Neural cell (in vitro differentiated cells): ENCODE measurements at regions not wholly inside any gene's neighbourhood (a gene's known extent, or its start where the extent isn't known, plus 50 kb on each side); places are given as distances from the start of the nearest gene placed in this dataset.

Experiments used
- H2AFZ ChIP-seq: fragments of 200-600, 300-800 bp; sonication (generic), shearing (Covaris generic); 2 replicates; pipeline ENCODE4 v1.6.0; 2014; ENCODE audit warnings: low read depth, mild to moderate bottlenecking, antibody characterized with exemption, low read length, moderate library complexity
- H3F3A ChIP-seq: fragments of 200-600 bp; shearing (Covaris generic); 2 replicates; pipeline ENCODE4 v1.6.1; 2016; ENCODE audit warnings: mild to moderate bottlenecking, moderate library complexity, mixed read lengths, antibody characterized with exemption, low read length; ENCODE audit not compliant: insufficient read depth, poor library complexity, severe bottlenecking
- H3K27ac ChIP-seq: fragments of 200-600, 300-800 bp; sonication (generic), shearing (Covaris generic); 2 replicates; pipeline ENCODE4 v1.5.1; 2014; ENCODE audit warnings: mild to moderate bottlenecking, low read length, moderate library complexity
- H3K27me3 ChIP-seq: fragments of 300-800, 200-600 bp; sonication (generic), shearing (Covaris generic); 2 replicates; pipeline ENCODE4 v1.6.0; 2014; ENCODE audit warnings: mild to moderate bottlenecking, low read depth, low read length, moderate library complexity; ENCODE audit not compliant: insufficient read depth
- H3K36me3 ChIP-seq: fragments of 300-800, 200-600 bp; sonication (generic), shearing (Covaris generic); 2 replicates; pipeline ENCODE4 v1.5.1; 2014; ENCODE audit warnings: mild to moderate bottlenecking, antibody characterized with exemption, low read length, moderate library complexity; ENCODE audit not compliant: insufficient read depth
- H3K4me2 ChIP-seq: fragments of 300-800, 200-600 bp; sonication (generic), shearing (Covaris generic); 2 replicates; pipeline ENCODE4 v1.6.0; 2014; ENCODE audit warnings: mild to moderate bottlenecking, low read length
- H3K4me3 ChIP-seq: fragments of 300-800, 200-600 bp; sonication (generic), shearing (Covaris generic); 2 replicates; pipeline ENCODE4 v1.5.1; 2014; ENCODE audit warnings: mild to moderate bottlenecking, low read length, moderate library complexity
- H3K79me2 ChIP-seq: fragments of 200-600 bp; shearing (Covaris generic); replicated peaks from 2 replicates; pipeline ENCODE4 v1.6.0; 2014; ENCODE audit warnings: mild to moderate bottlenecking, low read length, moderate library complexity; ENCODE audit not compliant: insufficient read depth
- H3K9ac ChIP-seq: fragments of 300-800, 200-600 bp; sonication (generic), shearing (Covaris generic); 2 replicates; pipeline ENCODE4 v1.6.1; 2016; ENCODE audit warnings: mild to moderate bottlenecking, low read length, mixed read lengths
- H3K9me2 ChIP-seq: fragments of 200-600 bp; shearing (Covaris generic); 2 replicates; pipeline ENCODE4 v1.6.1; 2016; ENCODE audit warnings: mild to moderate bottlenecking, low read length, mixed read lengths; ENCODE audit not compliant: insufficient read depth
- H3K9me3 ChIP-seq: fragments of 200-600, 300-800 bp; sonication (generic), shearing (Covaris generic); 2 replicates; pipeline ENCODE4 v1.6.1; 2016; ENCODE audit warnings: mild to moderate bottlenecking, mixed run types, low read length, moderate library complexity, mixed read lengths
- H4K20me1 ChIP-seq: fragments of 200-600 bp; shearing (Covaris generic); 2 replicates; pipeline ENCODE4 v1.6.1; 2016; ENCODE audit warnings: mild to moderate bottlenecking, mixed run types; ENCODE audit not compliant: insufficient read depth
- CTCF ChIP-seq: fragments of 450-650 bp; IDR thresholded peaks from 2 replicates; pipeline ENCODE4 v1.5.1; 2014; ENCODE audit warnings: antibody characterized with exemption, mild to moderate bottlenecking, moderate library complexity; ENCODE audit not compliant: poor library complexity, severe bottlenecking
- EP300 ChIP-seq: fragments of 450-650 bp; conservative IDR thresholded peaks from 2 replicates; pipeline ENCODE4 v1.6.1; 2014; ENCODE audit warnings: antibody characterized with exemption, mild to moderate bottlenecking, moderate library complexity; ENCODE audit not compliant: poor library complexity, severe bottlenecking
- EZH2 ChIP-seq: fragments of 200-600, 300-800 bp; shearing (Covaris generic), sonication (generic); IDR thresholded peaks from 2 replicates; pipeline ENCODE4 v1.6.1; 2014; ENCODE audit warnings: antibody characterized with exemption, low read length, borderline replicate concordance, mild to moderate bottlenecking; ENCODE audit not compliant: insufficient read depth, poor library complexity, severe bottlenecking
- MXI1 ChIP-seq: fragments of 450-650 bp; conservative IDR thresholded peaks from 2 replicates; pipeline ENCODE4 v1.6.1; 2014; ENCODE audit warnings: antibody characterized with exemption, mild to moderate bottlenecking; ENCODE audit not compliant: poor library complexity, severe bottlenecking
- POLR2AphosphoS5 ChIP-seq: IDR thresholded peaks from 2 replicates; pipeline ENCODE4 v1.6.1; 2012
- RAD21 ChIP-seq: fragments of 450-650 bp; conservative IDR thresholded peaks from 2 replicates; pipeline ENCODE4 v1.6.1; 2014; ENCODE audit warnings: antibody characterized with exemption, mild to moderate bottlenecking, moderate library complexity
- REST ChIP-seq: IDR thresholded peaks from 2 replicates; pipeline ENCODE4 v1.6.1; 2012; ENCODE audit warnings: borderline replicate concordance
- SMC3 ChIP-seq: fragments of 450-650 bp; conservative IDR thresholded peaks from 2 replicates; pipeline ENCODE4 v1.6.1; 2014; ENCODE audit warnings: antibody characterized with exemption, mild to moderate bottlenecking, moderate library complexity; ENCODE audit not compliant: poor library complexity
- TAF1 ChIP-seq: IDR thresholded peaks from 2 replicates; pipeline ENCODE4 v1.6.1; 2012; ENCODE audit warnings: low read depth

DNA sequence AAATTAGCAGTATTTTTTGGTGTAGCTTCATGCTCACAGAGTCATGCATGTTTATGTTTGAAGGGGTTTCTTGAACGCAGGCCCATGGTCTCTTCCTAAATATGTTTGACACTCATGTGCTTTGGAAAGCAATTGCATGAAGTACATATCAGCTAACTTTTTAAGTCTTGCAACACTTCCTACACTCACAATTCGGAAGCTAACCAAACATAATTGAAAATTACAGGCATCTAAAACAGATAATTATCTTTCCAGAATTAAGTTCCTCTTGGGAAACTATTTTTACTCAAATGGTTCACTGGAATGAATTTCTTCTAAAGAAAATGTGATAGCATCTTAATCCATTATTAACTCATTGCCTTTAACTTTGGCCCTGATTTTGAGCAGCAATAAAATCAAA lies 438.9 kb downstream of the RAP2B start:
- Histone ChIP-seq H3K36me3 (no peaks in the 10 kb centered on the region), H3K9ac (no peak overlapping the region), H4K20me1 (no peaks in the 10 kb centered on the region), H3F3A (no peaks in the 10 kb centered on the region), H3K27ac (no peak overlapping the region), H3K79me2 (no peaks in the 10 kb centered on the region), H3K9me2 (no peaks in the 10 kb centered on the region), H2AFZ (no peak overlapping the region), H3K9me3 (no peaks in the 10 kb centered on the region), H3K4me3 (no peak overlapping the region), H3K27me3 (no peaks in the 10 kb centered on the region), H3K4me2 (no peak overlapping the region)
- no peak for TF ChIP-seq EP300
- TF ChIP-seq REST, result no peak
- TF ChIP-seq CTCF, result no peak
- TF ChIP-seq MXI1, result no peak

GRCh38 chr3:153601374-153601853 lies 439.4 kb downstream of the RAP2B start:
- Histone ChIP-seq H3K79me2 (no peaks in the 10 kb centered on the region), H2AFZ (no peak overlapping the region), H3K9me3 (no peaks in the 10 kb centered on the region), H3K9me2 (no peaks in the 10 kb centered on the region), H4K20me1 (no peaks in the 10 kb centered on the region), H3K4me2 (no peak overlapping the region), H3F3A (no peaks in the 10 kb centered on the region), H3K36me3 (no peaks in the 10 kb centered on the region), H3K9ac (no peak overlapping the region), H3K27me3 (no peaks in the 10 kb centered on the region), H3K27ac (no peak overlapping the region), H3K4me3 (no peak overlapping the region)
- TF ChIP-seq POLR2AphosphoS5, result no peak
- TF ChIP-seq RAD21, result no peak
- TF ChIP-seq EZH2, result no peak
- no peak for TF ChIP-seq MXI1
- no peak for TF ChIP-seq CTCF
- no peak for TF ChIP-seq REST
- no peak for TF ChIP-seq TAF1
- no peak for TF ChIP-seq EP300
- TF ChIP-seq SMC3, result no peak
